ENCODE measurements at regions not wholly inside any gene's neighbourhood (a gene's known extent, or its start where the extent isn't known, plus 50 kb on each side); places are given as distances from the start of the nearest gene placed in this dataset.

GRCh38 chr12:27190761-27191160, 53.3 kb upstream of the STK38L start:
- H3K4me3 ChIP-seq (ENCODE audit: low read depth, low read length) = no peak overlapping the region
- TF ChIP-seq CTCF (IDR thresholded peaks at IDR 0.05; ENCODE audit: insufficient read depth, low read depth, low read length, missing control alignments) = no peak
- DNase-seq (ENCODE audit: low read depth) = no peak

GRCh38 chr12:27191531-27191930, 52.6 kb upstream of the STK38L start:
- TF ChIP-seq CTCF (IDR thresholded peaks at IDR 0.05; ENCODE audit: insufficient read depth, low read depth, low read length, missing control alignments) = no peak
- no peak overlapping the region for H3K4me3 ChIP-seq (ENCODE audit: low read depth, low read length)
- DNase-seq (ENCODE audit: low read depth) = no peak

GRCh38 chr12:27192118-27192802, 51.8 kb upstream of the STK38L start:
- TF ChIP-seq CTCF (IDR thresholded peaks at IDR 0.05; ENCODE audit: insufficient read depth, low read depth, low read length, missing control alignments) = no peak
- no peak overlapping the region for H3K4me3 ChIP-seq (ENCODE audit: low read depth, low read length)
- no peak for DNase-seq (ENCODE audit: low read depth)

- no peak for DNase-seq (ENCODE audit: low read depth)
- H3K4me3 ChIP-seq (ENCODE audit: low read depth, low read length) = no peak overlapping the region
- no peak for TF ChIP-seq CTCF (IDR thresholded peaks at IDR 0.05; ENCODE audit: insufficient read depth, low read depth, low read length, missing control alignments)
These were observed 51.0 kb upstream of the STK38L start for GRCh38 chr12:27193106-27193505.

- no peak for TF ChIP-seq CTCF (IDR thresholded peaks at IDR 0.05; ENCODE audit: insufficient read depth, low read depth, low read length, missing control alignments)
- H3K4me3 ChIP-seq (ENCODE audit: low read depth, low read length) = no peak overlapping the region
- DNase-seq (ENCODE audit: low read depth) = no peak
These were observed 50.1 kb upstream of the STK38L start for GRCh38 chr12:27193854-27194544.
